H1 (cell line): ENCODE measurements at regions not wholly inside any gene's neighbourhood (a gene's known extent, or its start where the extent isn't known, plus 50 kb on each side); places are given as distances from the start of the nearest gene placed in this dataset.

Experiments
- BACH1 ChIP-seq: IDR thresholded peaks from 2 replicates; pipeline ENCODE4 v1.6.1; 2012; ENCODE audit warnings: low read length, improper control_type of control experiment
- CEBPB ChIP-seq: IDR thresholded peaks from 2 replicates; pipeline ENCODE4 v1.6.1; 2012; ENCODE audit warnings: low read depth, low read length
- CHD1 ChIP-seq: IDR thresholded peaks from 2 replicates; pipeline ENCODE4 v1.6.1; 2012; ENCODE audit warnings: low read depth, low read length, improper control_type of control experiment
- CTCF ChIP-seq, 3 experiments: IDR thresholded peaks; 1 replicate in 2 of 3; 2 replicates in 1 of 3; pipeline versions ENCODE4 v1.5.1 to v1.6.1; 2011; ENCODE audit warnings: low read length in 3 of 3, mild to moderate bottlenecking in 3 of 3, inconsistent platforms in 2 of 3, low read depth in 1 of 3, moderate library complexity in 1 of 3; ENCODE audit not compliant: insufficient read depth in 1 of 3; ENCODE audit errors: control extremely low read depth in 1 of 3
- EP300 ChIP-seq, 2 experiments: IDR thresholded peaks; 1 replicate in 1 of 2; 2 replicates in 1 of 2; pipeline ENCODE4 v1.6.1; 2011 to 2012; ENCODE audit warnings: low read depth in 2 of 2, low read length in 2 of 2, mild to moderate bottlenecking in 2 of 2, borderline replicate concordance in 1 of 2, inconsistent platforms in 1 of 2, moderate library complexity in 1 of 2
- POLR2A ChIP-seq, 2 experiments: IDR thresholded peaks; 1 replicate in 1 of 2; 2 replicates in 1 of 2; pipeline ENCODE4 v1.6.1; 2011; ENCODE audit warnings: low read depth in 2 of 2, low read length in 2 of 2, mild to moderate bottlenecking in 2 of 2; ENCODE audit errors: control extremely low read depth in 1 of 2
- SIX5 ChIP-seq: IDR thresholded peaks from 2 replicates; pipeline ENCODE4 v1.6.1; 2011; ENCODE audit warnings: mild to moderate bottlenecking, low read depth, low read length
- SP1 ChIP-seq: IDR thresholded peaks from 2 replicates; pipeline ENCODE4 v1.6.1; 2011; ENCODE audit warnings: low read depth, low read length
- YY1 ChIP-seq: IDR thresholded peaks from 2 replicates; pipeline ENCODE4 v1.6.1; 2011; ENCODE audit warnings: low read depth, mild to moderate bottlenecking, low read length

DNA sequence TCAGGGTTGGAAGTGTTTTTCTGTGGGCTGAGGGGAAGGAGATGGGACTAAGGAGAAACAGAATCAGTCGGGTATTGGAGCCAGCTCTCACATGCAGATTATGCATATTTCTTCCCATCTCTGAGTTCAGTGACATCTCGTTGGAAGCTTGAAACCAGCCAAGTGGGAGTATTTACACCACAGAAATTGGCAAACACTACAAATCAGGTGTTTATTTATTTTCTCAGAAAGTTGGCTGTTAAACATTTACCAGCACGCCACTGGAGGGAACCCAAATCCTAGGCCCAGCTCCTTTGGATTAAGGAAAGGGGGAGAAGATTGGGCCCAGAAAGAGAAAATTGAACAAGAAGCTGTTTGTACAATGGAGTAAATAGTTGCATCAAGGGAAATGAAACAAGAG is 72.1 kb upstream of the PITX1 start:
- TF ChIP-seq CTCF (IDR thresholded peaks at IDR 0.05; ENCODE audit: control extremely low read depth in 1 of 3, insufficient read depth in 1 of 3, low read depth in 1 of 3, low read length in 3 of 3) = no peak
- TF ChIP-seq BACH1 = no peak
- no peak for TF ChIP-seq EP300 (IDR thresholded peaks at IDR 0.05; ENCODE audit: borderline replicate concordance in 1 of 2, low read depth in 2 of 2, low read length in 2 of 2)
- no peak for TF ChIP-seq SP1
- no peak for TF ChIP-seq SIX5
- TF ChIP-seq YY1 = no peak
- no peak for TF ChIP-seq CEBPB
- TF ChIP-seq POLR2A (IDR thresholded peaks at IDR 0.05; ENCODE audit: control extremely low read depth in 1 of 2, low read depth in 2 of 2, low read length in 2 of 2) = no peak
- TF ChIP-seq CHD1 = no peak
